ENCODE measurements at regions not wholly inside any gene's neighbourhood (a gene's known extent, or its start where the extent isn't known, plus 50 kb on each side); places are given as distances from the start of the nearest gene placed in this dataset.
"Not testable (repeated sequence)": the region's sequence is repeated elsewhere in the genome, so short reads cannot be mapped to it uniquely, and the experiment has no call there.

GRCh38 chr2:155982135-155982534, 350.4 kb downstream of the NR4A2 start:
- H3K9me3 ChIP-seq (replicated peaks) = no peaks in the 10 kb centered on the region
- no peaks in the 10 kb centered on the region for H3K27me3 ChIP-seq (ENCODE audit: low read depth)

GRCh38 chr2:155980941-155981560, 351.5 kb downstream of the NR4A2 start:
- no peak for TF ChIP-seq CTCF (IDR thresholded peaks at IDR 0.05; ENCODE audit: borderline replicate concordance)
- intact Hi-C loops (cut with micrococcal nuclease) = no loop called here
- no peak overlapping the region for H3K27ac ChIP-seq (replicated peaks)
- no peak overlapping the region for H3K4me3 ChIP-seq
- H3K27me3 ChIP-seq (ENCODE audit: low read depth) = no peaks in the 10 kb centered on the region
- no peaks in the 10 kb centered on the region for H3K36me3 ChIP-seq
- no peaks in the 10 kb centered on the region for H3K9me3 ChIP-seq (replicated peaks)
- DNase-seq = no peak
- no peaks in the 10 kb centered on the region for H3K4me1 ChIP-seq

More at GRCh38 chr2:155982135-155982534, 350.4 kb downstream of the NR4A2 start:
- DNase-seq = no peak
- Histone ChIP-seq H3K36me3 (no peaks in the 10 kb centered on the region), H3K27ac (replicated peaks) (no peak overlapping the region), H3K4me3 (no peak overlapping the region), H3K4me1 (no peaks in the 10 kb centered on the region)
- no peak for TF ChIP-seq CTCF (IDR thresholded peaks at IDR 0.05; ENCODE audit: borderline replicate concordance)
- intact Hi-C loops (cut with micrococcal nuclease) = no loop called here

GRCh38 chr2:155975734-155976133, 356.8 kb downstream of the NR4A2 start:
- H3K27ac ChIP-seq (replicated peaks) = no peak overlapping the region
- H3K4me3 ChIP-seq = no peak overlapping the region
- H3K36me3 ChIP-seq = no peaks in the 10 kb centered on the region
- H3K4me1 ChIP-seq = no peaks in the 10 kb centered on the region
- no peaks in the 10 kb centered on the region for H3K9me3 ChIP-seq (replicated peaks)
- DNase-seq = no peak
- intact Hi-C loops (cut with micrococcal nuclease) = no loop called here
- TF ChIP-seq CTCF (IDR thresholded peaks at IDR 0.05; ENCODE audit: borderline replicate concordance) = no peak
- no peaks in the 10 kb centered on the region for H3K27me3 ChIP-seq (ENCODE audit: low read depth)

GRCh38 chr2:155972916-155973315, 359.6 kb downstream of the NR4A2 start:
- Histone ChIP-seq H3K27ac (replicated peaks) (no peak overlapping the region), H3K9me3 (replicated peaks) (no peaks in the 10 kb centered on the region), H3K4me3 (no peak overlapping the region), H3K36me3 (no peaks in the 10 kb centered on the region), H3K27me3 (ENCODE audit: low read depth) (no peaks in the 10 kb centered on the region), H3K4me1 (no peaks in the 10 kb centered on the region)
- intact Hi-C loops (cut with micrococcal nuclease) = no loop called here
- DNase-seq = no peak
- TF ChIP-seq CTCF (IDR thresholded peaks at IDR 0.05; ENCODE audit: borderline replicate concordance) = no peak

GRCh38 chr2:155966064-155966471, 366.5 kb downstream of the NR4A2 start:
- H3K4me1 ChIP-seq; DNase-seq; H3K27me3 ChIP-seq (ENCODE audit: low read depth); H3K36me3 ChIP-seq; intact Hi-C loops (cut with micrococcal nuclease); H3K9me3 ChIP-seq (replicated peaks); H3K27ac ChIP-seq (replicated peaks); H3K4me3 ChIP-seq: not testable (repeated sequence)

- Histone ChIP-seq H3K27ac (replicated peaks) (no peak overlapping the region), H3K4me1 (no peaks in the 10 kb centered on the region), H3K9me3 (replicated peaks) (no peaks in the 10 kb centered on the region), H3K4me3 (no peak overlapping the region), H3K36me3 (no peaks in the 10 kb centered on the region), H3K27me3 (ENCODE audit: low read depth) (no peaks in the 10 kb centered on the region)
- no peak for DNase-seq
- TF ChIP-seq CTCF (IDR thresholded peaks at IDR 0.05; ENCODE audit: borderline replicate concordance) = no peak
- intact Hi-C loops (cut with micrococcal nuclease) = no loop called here
Measured at GRCh38 chr2:155965415-155966063, 367.0 kb downstream of the NR4A2 start.

All from left ventricle myocardium inferior (tissue), 1 donor.